Endothelial cell of umbilical vein (primary cell): ENCODE measurements at regions not wholly inside any gene's neighbourhood (a gene's known extent, or its start where the extent isn't known, plus 50 kb on each side); places are given as distances from the start of the nearest gene placed in this dataset.

Source experiments
- EZH2 ChIP-seq: IDR thresholded peaks from 2 replicates; pipeline ENCODE4 v1.6.1; 2012; ENCODE audit warnings: borderline replicate concordance, low read depth, mild to moderate bottlenecking, moderate library complexity, low read length, inconsistent platforms; ENCODE audit not compliant: severe bottlenecking
- FOS ChIP-seq: IDR thresholded peaks from 2 replicates; pipeline ENCODE4 v1.6.1; 2011; ENCODE audit warnings: mild to moderate bottlenecking, low read length, moderate library complexity, borderline replicate concordance; ENCODE audit not compliant: insufficient read depth
- GATA2 ChIP-seq: IDR thresholded peaks from 2 replicates; pipeline ENCODE4 v1.7.0; 2011; ENCODE audit warnings: low read depth, mild to moderate bottlenecking, moderate library complexity, mixed read lengths, low read length; ENCODE audit not compliant: insufficient read length, insufficient read depth
- MYC ChIP-seq: IDR thresholded peaks from one replicate; pipeline ENCODE4 v1.6.1; 2011; ENCODE audit warnings: mild to moderate bottlenecking, low read depth, low read length
- POLR2A ChIP-seq: IDR thresholded peaks from 2 replicates; pipeline ENCODE4 v1.6.1; 2012; ENCODE audit warnings: low read depth, mild to moderate bottlenecking, control low read depth, low read length
- POLR2AphosphoS5 ChIP-seq: IDR thresholded peaks from 2 replicates; pipeline ENCODE4 v1.6.1; 2012; ENCODE audit warnings: low read depth, mild to moderate bottlenecking, control low read depth, low read length, moderate library complexity; ENCODE audit not compliant: insufficient read depth
- TF ChIP-seq, protein P1 (sequence below), 2 donors: IDR thresholded peaks; 1 replicate in 1 of 2; 2 replicates in 1 of 2; pipeline ENCODE4 v1.5.1; 2011; ENCODE audit warnings: low read length in 2 of 2, mild to moderate bottlenecking in 2 of 2, moderate library complexity in 2 of 2, control low read depth in 1 of 2, inconsistent platforms in 1 of 2, low read depth in 1 of 2; ENCODE audit not compliant: insufficient read depth in 1 of 2; ENCODE audit errors: extremely low read depth in 1 of 2
- TF ChIP-seq, protein P2 (sequence below): IDR thresholded peaks from 2 replicates; pipeline ENCODE4 v1.6.1; 2011; ENCODE audit not compliant: insufficient read depth, insufficient read length

DNA sequence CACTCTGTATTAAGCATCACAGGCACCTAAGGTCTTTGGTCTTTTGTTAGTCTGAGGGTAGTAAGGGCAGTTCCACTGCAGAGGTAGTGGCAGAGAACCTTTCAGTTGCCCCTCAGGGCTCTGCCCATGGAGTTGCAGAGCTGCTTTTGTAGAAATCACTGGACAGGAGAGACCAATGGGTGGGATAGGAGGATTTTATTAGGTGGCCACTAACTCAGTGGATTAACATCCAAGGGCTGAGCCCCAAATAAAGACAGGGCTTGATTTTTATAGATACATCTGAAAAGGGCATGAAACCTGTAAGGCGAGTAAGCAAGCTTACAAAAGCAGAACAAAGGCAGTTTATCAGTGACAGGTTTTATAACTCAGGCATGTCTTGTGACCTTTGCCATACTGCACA lies 1035.4 kb downstream of the SH3BGRL start:
- TF ChIP-seq, protein P1, sequence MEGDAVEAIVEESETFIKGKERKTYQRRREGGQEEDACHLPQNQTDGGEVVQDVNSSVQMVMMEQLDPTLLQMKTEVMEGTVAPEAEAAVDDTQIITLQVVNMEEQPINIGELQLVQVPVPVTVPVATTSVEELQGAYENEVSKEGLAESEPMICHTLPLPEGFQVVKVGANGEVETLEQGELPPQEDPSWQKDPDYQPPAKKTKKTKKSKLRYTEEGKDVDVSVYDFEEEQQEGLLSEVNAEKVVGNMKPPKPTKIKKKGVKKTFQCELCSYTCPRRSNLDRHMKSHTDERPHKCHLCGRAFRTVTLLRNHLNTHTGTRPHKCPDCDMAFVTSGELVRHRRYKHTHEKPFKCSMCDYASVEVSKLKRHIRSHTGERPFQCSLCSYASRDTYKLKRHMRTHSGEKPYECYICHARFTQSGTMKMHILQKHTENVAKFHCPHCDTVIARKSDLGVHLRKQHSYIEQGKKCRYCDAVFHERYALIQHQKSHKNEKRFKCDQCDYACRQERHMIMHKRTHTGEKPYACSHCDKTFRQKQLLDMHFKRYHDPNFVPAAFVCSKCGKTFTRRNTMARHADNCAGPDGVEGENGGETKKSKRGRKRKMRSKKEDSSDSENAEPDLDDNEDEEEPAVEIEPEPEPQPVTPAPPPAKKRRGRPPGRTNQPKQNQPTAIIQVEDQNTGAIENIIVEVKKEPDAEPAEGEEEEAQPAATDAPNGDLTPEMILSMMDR (IDR thresholded peaks at IDR 0.05; ENCODE audit: extremely low read depth in 1 of 2, insufficient read depth in 1 of 2, low read depth in 1 of 2, low read length in 2 of 2) = no peak
- no peak for TF ChIP-seq EZH2
- TF ChIP-seq POLR2AphosphoS5 = no peak
- TF ChIP-seq GATA2 = no peak
- TF ChIP-seq POLR2A = no peak
- TF ChIP-seq FOS = no peak
- TF ChIP-seq, protein P2, sequence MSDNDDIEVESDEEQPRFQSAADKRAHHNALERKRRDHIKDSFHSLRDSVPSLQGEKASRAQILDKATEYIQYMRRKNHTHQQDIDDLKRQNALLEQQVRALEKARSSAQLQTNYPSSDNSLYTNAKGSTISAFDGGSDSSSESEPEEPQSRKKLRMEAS = no peak
- TF ChIP-seq MYC = no peak
